H9 (cell line): ENCODE measurements at regions not wholly inside any gene's neighbourhood (a gene's known extent, or its start where the extent isn't known, plus 50 kb on each side); places are given as distances from the start of the nearest gene placed in this dataset.

Experiments
- DNase-seq: peaks from one replicate; pipeline ENCODE4 v3.0.0-alpha.2; 2017
- H2AFZ ChIP-seq: one replicate; pipeline ENCODE4 v1.6.1; 2013; ENCODE audit warnings: mild to moderate bottlenecking, low read length, control low read depth, moderate library complexity
- H2AK5ac ChIP-seq: 2 replicates; pipeline ENCODE4 v1.6.1; 2013; ENCODE audit warnings: low read length, control low read depth, mixed read lengths; ENCODE audit not compliant: insufficient read length
- H2BK120ac ChIP-seq: one replicate; pipeline ENCODE4 v1.6.1; 2013; ENCODE audit warnings: low read depth, mild to moderate bottlenecking, low read length, control low read depth, inconsistent platforms; ENCODE audit not compliant: poor library complexity, severe bottlenecking
- H2BK12ac ChIP-seq: 2 replicates; pipeline ENCODE4 v1.6.1; 2013; ENCODE audit warnings: low read length, control low read depth, mixed read lengths, low read depth; ENCODE audit not compliant: insufficient read length
- H2BK15ac ChIP-seq: 2 replicates; pipeline ENCODE4 v1.6.1; 2013; ENCODE audit warnings: low read depth, low read length, control low read depth
- H2BK20ac ChIP-seq: one replicate; pipeline ENCODE4 v1.6.1; 2013; ENCODE audit warnings: low read depth, mild to moderate bottlenecking, low read length, control low read depth, inconsistent platforms; ENCODE audit not compliant: poor library complexity, severe bottlenecking
- H2BK5ac ChIP-seq: 2 replicates; pipeline ENCODE4 v1.6.1; 2013; ENCODE audit warnings: low read length, control low read depth, mixed read lengths; ENCODE audit not compliant: insufficient read length
- H3K14ac ChIP-seq: 2 replicates; pipeline ENCODE4 v1.6.1; 2013; ENCODE audit warnings: low read length, control low read depth; ENCODE audit not compliant: insufficient read depth
- H3K18ac ChIP-seq: 2 replicates; pipeline ENCODE4 v1.6.1; 2013; ENCODE audit warnings: low read depth, mild to moderate bottlenecking, mixed read lengths, low read length, control low read depth; ENCODE audit not compliant: insufficient read length
- H3K23ac ChIP-seq: 2 replicates; pipeline ENCODE4 v1.6.1; 2013; ENCODE audit warnings: low read length, control low read depth, mixed read lengths, low read depth; ENCODE audit not compliant: insufficient read length
- H3K23me2 ChIP-seq: 2 replicates; pipeline ENCODE4 v1.6.1; 2013; ENCODE audit warnings: low read depth, mild to moderate bottlenecking, mixed read lengths, low read length, control low read depth; ENCODE audit not compliant: insufficient read length, poor library complexity, severe bottlenecking
- H3K27ac ChIP-seq: 2 replicates; pipeline ENCODE4 v1.5.1; 2013; ENCODE audit warnings: low read length, control low read depth, mixed read lengths, low read depth; ENCODE audit not compliant: insufficient read length
- H3K27me3 ChIP-seq: 2 replicates; pipeline ENCODE4 v1.6.1; 2013; ENCODE audit warnings: low read length, control low read depth, inconsistent platforms; ENCODE audit not compliant: insufficient read depth
- H3K4ac ChIP-seq: 2 replicates; pipeline ENCODE4 v1.6.1; 2013; ENCODE audit warnings: low read depth, mild to moderate bottlenecking, control low read depth, inconsistent platforms, low read length, moderate library complexity
- H3K4me1 ChIP-seq: 2 replicates; pipeline ENCODE4 v1.6.1; 2013; ENCODE audit warnings: low read length, control low read depth, inconsistent platforms; ENCODE audit not compliant: insufficient read depth
- H3K4me2 ChIP-seq: 2 replicates; pipeline ENCODE4 v1.6.1; 2013; ENCODE audit warnings: low read length, control low read depth, mixed read lengths; ENCODE audit not compliant: insufficient read length, insufficient read depth
- H3K56ac ChIP-seq: 2 replicates; pipeline ENCODE4 v1.6.1; 2013; ENCODE audit warnings: low read depth, mild to moderate bottlenecking, mixed read lengths, low read length, control low read depth; ENCODE audit not compliant: insufficient read length
- H3K79me1 ChIP-seq: 2 replicates; pipeline ENCODE4 v1.6.1; 2013; ENCODE audit warnings: low read depth, mild to moderate bottlenecking, moderate library complexity, low read length, control low read depth, inconsistent platforms; ENCODE audit not compliant: insufficient read depth, poor library complexity, severe bottlenecking
- H3K79me2 ChIP-seq: 2 replicates; pipeline ENCODE4 v1.6.1; 2013; ENCODE audit warnings: low read length, control low read depth, inconsistent platforms; ENCODE audit not compliant: insufficient read depth
- H3K9ac ChIP-seq: 2 replicates; pipeline ENCODE4 v1.6.1; 2013; ENCODE audit warnings: low read length, control low read depth, mixed read lengths; ENCODE audit not compliant: insufficient read length; ENCODE audit errors: extremely low read depth
- H3K9me3 ChIP-seq: one replicate; pipeline ENCODE4 v1.6.1; 2013; ENCODE audit warnings: low read depth, low read length, inconsistent platforms; ENCODE audit not compliant: control insufficient read depth
- H3T11ph ChIP-seq: one replicate; pipeline ENCODE4 v1.6.1; 2013; ENCODE audit warnings: mild to moderate bottlenecking, low read length, control low read depth, inconsistent platforms
- H4K20me1 ChIP-seq: one replicate; pipeline ENCODE4 v1.6.1; 2013; ENCODE audit not compliant: control insufficient read depth, insufficient read length, insufficient read depth
- H4K5ac ChIP-seq: 2 replicates; pipeline ENCODE4 v1.6.1; 2013; ENCODE audit warnings: low read depth, mild to moderate bottlenecking, mixed read lengths, low read length, control low read depth; ENCODE audit not compliant: insufficient read length
- H4K8ac ChIP-seq: replicated peaks from 2 replicates; pipeline ENCODE4 v1.6.1; 2013; ENCODE audit warnings: low read length, control low read depth, mixed read lengths, low read depth; ENCODE audit not compliant: insufficient read length
- H4K91ac ChIP-seq: 2 replicates; pipeline ENCODE4 v1.6.1; 2013; ENCODE audit warnings: low read depth, mild to moderate bottlenecking, moderate library complexity, mixed read lengths, low read length, control low read depth; ENCODE audit not compliant: insufficient read length
- H3K27ac Mint-ChIP-seq, 3 experiments: 2 replicates in 2 of 3; 3 replicates in 1 of 3; pipeline ENCODE4 v1.8.0; 2020 to 2021; ENCODE audit warnings: mixed read lengths in 3 of 3, mild to moderate bottlenecking in 1 of 3, moderate library complexity in 1 of 3
- H3K27me3 Mint-ChIP-seq: 2 replicates; pipeline ENCODE4 v1.8.0; 2021; ENCODE audit warnings: low read depth, mild to moderate bottlenecking, moderate library complexity, mixed read lengths
- H3K36me3 Mint-ChIP-seq, 3 experiments: 2 replicates in 2 of 3; 3 replicates in 1 of 3; pipeline ENCODE4 v1.8.0; 2020 to 2021; ENCODE audit warnings: low read depth in 3 of 3, mixed read lengths in 3 of 3; ENCODE audit not compliant: insufficient read depth in 1 of 3
- H3K4me1 Mint-ChIP-seq, 2 experiments: 2 replicates each; pipeline ENCODE4 v1.8.0; 2020; ENCODE audit warnings: mixed read lengths in 2 of 2
- H3K4me3 Mint-ChIP-seq, 2 experiments: 2 replicates in 1 of 2; 3 replicates in 1 of 2; pipeline ENCODE4 v1.8.0; 2020 to 2021; ENCODE audit warnings: mild to moderate bottlenecking in 2 of 2, mixed read lengths in 2 of 2, moderate library complexity in 1 of 2
- H3K9me3 Mint-ChIP-seq, 2 experiments: 2 replicates in 1 of 2; 3 replicates in 1 of 2; pipeline ENCODE4 v1.8.0; 2020; ENCODE audit warnings: mild to moderate bottlenecking in 2 of 2, mixed read lengths in 2 of 2, moderate library complexity in 1 of 2
- CTCF ChIP-seq: fragments of 200-600 bp; sonication (generic); conservative IDR thresholded peaks from 3 replicates; pipeline ENCODE4 v1.8.0; 2021; ENCODE audit warnings: antibody characterized with exemption, mild to moderate bottlenecking
- WGBS: extraction: QIAGEN DNeasy Blood & Tissue Kit; methylation state at CpG from one replicate; pipeline ENCODE4 v1.1.7; 2013; ENCODE audit warnings: missing lambda C conversion rate, low lambda C conversion rate, mixed read lengths; ENCODE audit not compliant: insufficient read length; ENCODE audit errors: extremely low coverage; 5-methylcytosine and 5-hydroxymethylcytosine counted together

GRCh38 chr18:22490429-22490846, 72.7 kb upstream of the CTAGE1 start:
- no peak; the same call in 2 of the 3 replicates for TF ChIP-seq CTCF
- H3K36me3 Mint-ChIP-seq: no peaks in the 10 kb centered on the region
- no peak overlapping the region for H3K9ac ChIP-seq

More at GRCh38 chr18:22490429-22490846, 72.7 kb upstream of the CTAGE1 start:
- H3K27ac Mint-ChIP-seq: no peak overlapping the region
- no peaks in the 10 kb centered on the region for H3K79me1 ChIP-seq
- H3K23me2 ChIP-seq: no peaks in the 10 kb centered on the region
- H3K4me3 Mint-ChIP-seq: no peak overlapping the region
- H2AFZ ChIP-seq: no peak overlapping the region
- H3K27me3 Mint-ChIP-seq: 0 out of 2 replicates have a peak, but pooled peaks cover 3% of the 10 kb centered on the region
- H2BK12ac ChIP-seq: no peak overlapping the region
- no peaks in the 10 kb centered on the region for H3K9me3 ChIP-seq
- H3T11ph ChIP-seq: no peak overlapping the region
- WGBS: no CpG with 5 or more reads among the region's 4 CpGs
- no peaks in the 10 kb centered on the region for H4K20me1 ChIP-seq
- no peak overlapping the region for H4K91ac ChIP-seq
- no peak overlapping the region for H3K4ac ChIP-seq
- no peak overlapping the region for H2BK20ac ChIP-seq
- H4K8ac ChIP-seq: no peak overlapping the region
- no peak overlapping the region for H2AK5ac ChIP-seq
- H4K5ac ChIP-seq: no peak overlapping the region
- H2BK120ac ChIP-seq: no peak overlapping the region
- H3K4me1 Mint-ChIP-seq: peaks cover 3 to 5% of the 10 kb centered on the region in 2 experiments; a peak in 1 of 4 replicates
- no peaks in the 10 kb centered on the region for H3K27me3 ChIP-seq
- H2BK15ac ChIP-seq: no peak overlapping the region
- no peaks in the 10 kb centered on the region for H3K4me1 ChIP-seq
- no peaks in the 10 kb centered on the region for H3K9me3 Mint-ChIP-seq
- no peak for DNase-seq
- H3K23ac ChIP-seq: no peak overlapping the region
- H3K79me2 ChIP-seq: no peaks in the 10 kb centered on the region
- no peak overlapping the region for H3K4me2 ChIP-seq
- no peak overlapping the region for H3K18ac ChIP-seq
- H3K27ac ChIP-seq: no peak overlapping the region
- no peak overlapping the region for H3K14ac ChIP-seq
- no peak overlapping the region for H2BK5ac ChIP-seq
- no peak overlapping the region for H3K56ac ChIP-seq
